RWPE1 (cell line): ENCODE measurements at regions not wholly inside any gene's neighbourhood (a gene's known extent, or its start where the extent isn't known, plus 50 kb on each side); places are given as distances from the start of the nearest gene placed in this dataset.

ENCODE experiments used
- CTCF ChIA-PET: fragments of 350-600 bp; sonication (Branson Sonifier 250); formaldehyde crosslinking; extraction: SDS; loops from one replicate; lab custom pipeline; 2021; lab: Yijun Ruan, JAX
- POLR2A ChIA-PET: fragments of 400-600 bp; formaldehyde crosslinking; extraction: SDS; loops from one replicate; lab custom pipeline; 2020; ENCODE audit warnings: antibody characterized with exemption; ENCODE audit not compliant: low non-redundant PET; lab: Yijun Ruan, JAX
- DNase-seq: peaks from one replicate; pipeline ENCODE4 v3.0.0; 2012; ENCODE audit warnings: low spot score
- H3K27ac ChIP-seq: fragments of 450-650 bp; 2 replicates; pipeline ENCODE4 v1.5.1; 2017
- CTCF ChIP-seq: fragments of 450-650 bp; conservative IDR thresholded peaks from 2 replicates; pipeline ENCODE4 v1.5.1; 2017; ENCODE audit warnings: low read depth, mild to moderate bottlenecking

GRCh38 chr3:28761375-28761774 is 412.8 kb upstream of the AZI2 start:
- ChIA-PET POLR2A (no interaction called here), CTCF (no interaction called here)
- no peak for DNase-seq

GRCh38 chr3:28765194-28765593 is 416.6 kb upstream of the AZI2 start:
- no peak for DNase-seq
- no peak for TF ChIP-seq CTCF
- no peak overlapping the region for H3K27ac ChIP-seq
- CTCF ChIA-PET = no interaction called here
- POLR2A ChIA-PET = no interaction called here

More at GRCh38 chr3:28761375-28761774, 412.8 kb upstream of the AZI2 start:
- no peak overlapping the region for H3K27ac ChIP-seq
- TF ChIP-seq CTCF = no peak

- no peak for TF ChIP-seq CTCF
- ChIA-PET CTCF (no interaction called here), POLR2A (no interaction called here)
- DNase-seq = no peak
- H3K27ac ChIP-seq = no peak overlapping the region
These were observed 419.8 kb upstream of the AZI2 start for GRCh38 chr3:28768439-28768838.

GRCh38 chr3:28777806-28778475 is 429.3 kb upstream of the AZI2 start:
- POLR2A ChIA-PET = no interaction called here
- CTCF ChIA-PET = no interaction called here
- no peak overlapping the region for H3K27ac ChIP-seq
- DNase-seq = no peak
- TF ChIP-seq CTCF = no peak

- ChIA-PET CTCF (no interaction called here), POLR2A (no interaction called here)
- DNase-seq = no peak
These were observed 431.9 kb upstream of the AZI2 start for GRCh38 chr3:28780480-28780879.

GRCh38 chr3:28781053-28781452 is 432.4 kb upstream of the AZI2 start:
- H3K27ac ChIP-seq = no peak overlapping the region
- ChIA-PET CTCF (no interaction called here), POLR2A (no interaction called here)
- TF ChIP-seq CTCF = no peak
- no peak for DNase-seq

More at GRCh38 chr3:28780480-28780879, 431.9 kb upstream of the AZI2 start:
- no peak for TF ChIP-seq CTCF
- H3K27ac ChIP-seq = no peak overlapping the region
